H9 (cell line): ENCODE measurements at regions not wholly inside any gene's neighbourhood (a gene's known extent, or its start where the extent isn't known, plus 50 kb on each side); places are given as distances from the start of the nearest gene placed in this dataset.

Experiments
- DNase-seq: peaks from one replicate; pipeline ENCODE4 v3.0.0-alpha.2; 2017
- H2AFZ ChIP-seq: one replicate; pipeline ENCODE4 v1.6.1; 2013; ENCODE audit warnings: mild to moderate bottlenecking, low read length, control low read depth, moderate library complexity
- H2AK5ac ChIP-seq: 2 replicates; pipeline ENCODE4 v1.6.1; 2013; ENCODE audit warnings: low read length, control low read depth, mixed read lengths; ENCODE audit not compliant: insufficient read length
- H2BK120ac ChIP-seq: one replicate; pipeline ENCODE4 v1.6.1; 2013; ENCODE audit warnings: low read depth, mild to moderate bottlenecking, low read length, control low read depth, inconsistent platforms; ENCODE audit not compliant: poor library complexity, severe bottlenecking
- H2BK12ac ChIP-seq: 2 replicates; pipeline ENCODE4 v1.6.1; 2013; ENCODE audit warnings: low read length, control low read depth, mixed read lengths, low read depth; ENCODE audit not compliant: insufficient read length
- H2BK15ac ChIP-seq: 2 replicates; pipeline ENCODE4 v1.6.1; 2013; ENCODE audit warnings: low read depth, low read length, control low read depth
- H2BK20ac ChIP-seq: one replicate; pipeline ENCODE4 v1.6.1; 2013; ENCODE audit warnings: low read depth, mild to moderate bottlenecking, low read length, control low read depth, inconsistent platforms; ENCODE audit not compliant: poor library complexity, severe bottlenecking
- H2BK5ac ChIP-seq: 2 replicates; pipeline ENCODE4 v1.6.1; 2013; ENCODE audit warnings: low read length, control low read depth, mixed read lengths; ENCODE audit not compliant: insufficient read length
- H3K14ac ChIP-seq: 2 replicates; pipeline ENCODE4 v1.6.1; 2013; ENCODE audit warnings: low read length, control low read depth; ENCODE audit not compliant: insufficient read depth
- H3K18ac ChIP-seq: 2 replicates; pipeline ENCODE4 v1.6.1; 2013; ENCODE audit warnings: low read depth, mild to moderate bottlenecking, mixed read lengths, low read length, control low read depth; ENCODE audit not compliant: insufficient read length
- H3K23ac ChIP-seq: 2 replicates; pipeline ENCODE4 v1.6.1; 2013; ENCODE audit warnings: low read length, control low read depth, mixed read lengths, low read depth; ENCODE audit not compliant: insufficient read length
- H3K23me2 ChIP-seq: 2 replicates; pipeline ENCODE4 v1.6.1; 2013; ENCODE audit warnings: low read depth, mild to moderate bottlenecking, mixed read lengths, low read length, control low read depth; ENCODE audit not compliant: insufficient read length, poor library complexity, severe bottlenecking
- H3K27ac ChIP-seq: 2 replicates; pipeline ENCODE4 v1.5.1; 2013; ENCODE audit warnings: low read length, control low read depth, mixed read lengths, low read depth; ENCODE audit not compliant: insufficient read length
- H3K27me3 ChIP-seq: 2 replicates; pipeline ENCODE4 v1.6.1; 2013; ENCODE audit warnings: low read length, control low read depth, inconsistent platforms; ENCODE audit not compliant: insufficient read depth
- H3K4ac ChIP-seq: 2 replicates; pipeline ENCODE4 v1.6.1; 2013; ENCODE audit warnings: low read depth, mild to moderate bottlenecking, control low read depth, inconsistent platforms, low read length, moderate library complexity
- H3K4me1 ChIP-seq: 2 replicates; pipeline ENCODE4 v1.6.1; 2013; ENCODE audit warnings: low read length, control low read depth, inconsistent platforms; ENCODE audit not compliant: insufficient read depth
- H3K4me2 ChIP-seq: 2 replicates; pipeline ENCODE4 v1.6.1; 2013; ENCODE audit warnings: low read length, control low read depth, mixed read lengths; ENCODE audit not compliant: insufficient read length, insufficient read depth
- H3K56ac ChIP-seq: 2 replicates; pipeline ENCODE4 v1.6.1; 2013; ENCODE audit warnings: low read depth, mild to moderate bottlenecking, mixed read lengths, low read length, control low read depth; ENCODE audit not compliant: insufficient read length
- H3K79me1 ChIP-seq: 2 replicates; pipeline ENCODE4 v1.6.1; 2013; ENCODE audit warnings: low read depth, mild to moderate bottlenecking, moderate library complexity, low read length, control low read depth, inconsistent platforms; ENCODE audit not compliant: insufficient read depth, poor library complexity, severe bottlenecking
- H3K79me2 ChIP-seq: 2 replicates; pipeline ENCODE4 v1.6.1; 2013; ENCODE audit warnings: low read length, control low read depth, inconsistent platforms; ENCODE audit not compliant: insufficient read depth
- H3K9ac ChIP-seq: 2 replicates; pipeline ENCODE4 v1.6.1; 2013; ENCODE audit warnings: low read length, control low read depth, mixed read lengths; ENCODE audit not compliant: insufficient read length; ENCODE audit errors: extremely low read depth
- H3K9me3 ChIP-seq: one replicate; pipeline ENCODE4 v1.6.1; 2013; ENCODE audit warnings: low read depth, low read length, inconsistent platforms; ENCODE audit not compliant: control insufficient read depth
- H3T11ph ChIP-seq: one replicate; pipeline ENCODE4 v1.6.1; 2013; ENCODE audit warnings: mild to moderate bottlenecking, low read length, control low read depth, inconsistent platforms
- H4K20me1 ChIP-seq: one replicate; pipeline ENCODE4 v1.6.1; 2013; ENCODE audit not compliant: control insufficient read depth, insufficient read length, insufficient read depth
- H4K5ac ChIP-seq: 2 replicates; pipeline ENCODE4 v1.6.1; 2013; ENCODE audit warnings: low read depth, mild to moderate bottlenecking, mixed read lengths, low read length, control low read depth; ENCODE audit not compliant: insufficient read length
- H4K8ac ChIP-seq: replicated peaks from 2 replicates; pipeline ENCODE4 v1.6.1; 2013; ENCODE audit warnings: low read length, control low read depth, mixed read lengths, low read depth; ENCODE audit not compliant: insufficient read length
- H4K91ac ChIP-seq: 2 replicates; pipeline ENCODE4 v1.6.1; 2013; ENCODE audit warnings: low read depth, mild to moderate bottlenecking, moderate library complexity, mixed read lengths, low read length, control low read depth; ENCODE audit not compliant: insufficient read length
- H3K27ac Mint-ChIP-seq, 3 experiments: 2 replicates in 2 of 3; 3 replicates in 1 of 3; pipeline ENCODE4 v1.8.0; 2020 to 2021; ENCODE audit warnings: mixed read lengths in 3 of 3, mild to moderate bottlenecking in 1 of 3, moderate library complexity in 1 of 3
- H3K27me3 Mint-ChIP-seq: 2 replicates; pipeline ENCODE4 v1.8.0; 2021; ENCODE audit warnings: low read depth, mild to moderate bottlenecking, moderate library complexity, mixed read lengths
- H3K36me3 Mint-ChIP-seq, 3 experiments: 2 replicates in 2 of 3; 3 replicates in 1 of 3; pipeline ENCODE4 v1.8.0; 2020 to 2021; ENCODE audit warnings: low read depth in 3 of 3, mixed read lengths in 3 of 3; ENCODE audit not compliant: insufficient read depth in 1 of 3
- H3K4me1 Mint-ChIP-seq, 2 experiments: 2 replicates each; pipeline ENCODE4 v1.8.0; 2020; ENCODE audit warnings: mixed read lengths in 2 of 2
- H3K4me3 Mint-ChIP-seq, 2 experiments: 2 replicates in 1 of 2; 3 replicates in 1 of 2; pipeline ENCODE4 v1.8.0; 2020 to 2021; ENCODE audit warnings: mild to moderate bottlenecking in 2 of 2, mixed read lengths in 2 of 2, moderate library complexity in 1 of 2
- H3K9me3 Mint-ChIP-seq, 2 experiments: 2 replicates in 1 of 2; 3 replicates in 1 of 2; pipeline ENCODE4 v1.8.0; 2020; ENCODE audit warnings: mild to moderate bottlenecking in 2 of 2, mixed read lengths in 2 of 2, moderate library complexity in 1 of 2
- WGBS: extraction: QIAGEN DNeasy Blood & Tissue Kit; methylation state at CpG from one replicate; pipeline ENCODE4 v1.1.7; 2013; ENCODE audit warnings: missing lambda C conversion rate, low lambda C conversion rate, mixed read lengths; ENCODE audit not compliant: insufficient read length; ENCODE audit errors: extremely low coverage; 5-methylcytosine and 5-hydroxymethylcytosine counted together
- TF ChIP-seq, protein P1 (sequence below): fragments of 200-600 bp; sonication (generic); conservative IDR thresholded peaks from 3 replicates; pipeline ENCODE4 v1.8.0; 2021; ENCODE audit warnings: antibody characterized with exemption, mild to moderate bottlenecking

DNA sequence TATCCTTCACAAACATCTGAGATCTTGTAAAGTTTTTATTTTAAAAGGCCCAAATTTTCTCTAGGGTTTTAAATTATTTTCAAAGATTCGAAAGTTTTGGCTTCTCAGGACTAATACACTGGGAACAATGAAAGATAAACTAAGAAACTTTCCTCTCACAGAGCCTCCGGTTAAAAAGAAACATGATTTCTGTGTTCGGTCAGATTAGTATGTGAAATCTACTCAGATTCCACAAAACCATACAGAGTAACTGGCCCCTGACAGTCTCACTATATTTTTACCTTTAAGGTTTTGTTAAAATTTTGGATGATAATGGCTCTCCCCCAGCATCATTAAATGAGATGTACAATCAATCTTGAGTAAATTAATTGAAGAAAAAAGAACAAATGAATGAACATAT lies 471.0 kb downstream of the COL12A1 start:
- no CpG with 5 or more reads among the region's 3 CpGs for WGBS
- no peak overlapping the region for H2BK15ac ChIP-seq
- H3K18ac ChIP-seq, result no peak overlapping the region
- H2BK5ac ChIP-seq, result no peak overlapping the region
- H2AK5ac ChIP-seq, result no peak overlapping the region
- H3K14ac ChIP-seq, result no peak overlapping the region
- H4K5ac ChIP-seq, result no peak overlapping the region
- H3K36me3 Mint-ChIP-seq, result no peaks in the 10 kb centered on the region; a peak in 1 of 7 replicates
- no peaks in the 10 kb centered on the region for H3K79me1 ChIP-seq
- DNase-seq, result no peak
- no peak overlapping the region for H3K4ac ChIP-seq
- H3K4me2 ChIP-seq, result no peak overlapping the region
- no peak overlapping the region for H3K23ac ChIP-seq
- H3K56ac ChIP-seq, result no peak overlapping the region
- TF ChIP-seq, protein P1, sequence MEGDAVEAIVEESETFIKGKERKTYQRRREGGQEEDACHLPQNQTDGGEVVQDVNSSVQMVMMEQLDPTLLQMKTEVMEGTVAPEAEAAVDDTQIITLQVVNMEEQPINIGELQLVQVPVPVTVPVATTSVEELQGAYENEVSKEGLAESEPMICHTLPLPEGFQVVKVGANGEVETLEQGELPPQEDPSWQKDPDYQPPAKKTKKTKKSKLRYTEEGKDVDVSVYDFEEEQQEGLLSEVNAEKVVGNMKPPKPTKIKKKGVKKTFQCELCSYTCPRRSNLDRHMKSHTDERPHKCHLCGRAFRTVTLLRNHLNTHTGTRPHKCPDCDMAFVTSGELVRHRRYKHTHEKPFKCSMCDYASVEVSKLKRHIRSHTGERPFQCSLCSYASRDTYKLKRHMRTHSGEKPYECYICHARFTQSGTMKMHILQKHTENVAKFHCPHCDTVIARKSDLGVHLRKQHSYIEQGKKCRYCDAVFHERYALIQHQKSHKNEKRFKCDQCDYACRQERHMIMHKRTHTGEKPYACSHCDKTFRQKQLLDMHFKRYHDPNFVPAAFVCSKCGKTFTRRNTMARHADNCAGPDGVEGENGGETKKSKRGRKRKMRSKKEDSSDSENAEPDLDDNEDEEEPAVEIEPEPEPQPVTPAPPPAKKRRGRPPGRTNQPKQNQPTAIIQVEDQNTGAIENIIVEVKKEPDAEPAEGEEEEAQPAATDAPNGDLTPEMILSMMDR, result no peak
- H3K23me2 ChIP-seq, result no peaks in the 10 kb centered on the region
- no peak overlapping the region for H2BK20ac ChIP-seq
- H3K9ac ChIP-seq, result no peak overlapping the region
- H3K4me1 ChIP-seq, result no peaks in the 10 kb centered on the region
- no peaks in the 10 kb centered on the region for H3K27me3 ChIP-seq
- no peaks in the 10 kb centered on the region for H3K79me2 ChIP-seq
- H4K8ac ChIP-seq, result no peak overlapping the region
- no peak overlapping the region for H2BK120ac ChIP-seq
- no peaks in the 10 kb centered on the region for H3K27me3 Mint-ChIP-seq
- H3K4me1 Mint-ChIP-seq, result no peaks in the 10 kb centered on the region; a peak in 1 of 4 replicates
- H3K27ac Mint-ChIP-seq, result no peak overlapping the region
- H3K4me3 Mint-ChIP-seq, result no peak overlapping the region
- H2BK12ac ChIP-seq, result no peak overlapping the region
- H3K9me3 ChIP-seq, result no peaks in the 10 kb centered on the region
- H4K20me1 ChIP-seq, result no peaks in the 10 kb centered on the region
- H2AFZ ChIP-seq, result no peak overlapping the region
- no peak overlapping the region for H3K27ac ChIP-seq
- H4K91ac ChIP-seq, result no peak overlapping the region
- H3K9me3 Mint-ChIP-seq, result no peaks in the 10 kb centered on the region; a peak in 1 of 5 replicates
- H3T11ph ChIP-seq, result no peak overlapping the region
